Activated naive CD8-positive, alpha-beta T cell treated with anti-CD3 and anti-CD28 coated beads for 36 hours (primary cell): ENCODE measurements at regions not wholly inside any gene's neighbourhood (a gene's known extent, or its start where the extent isn't known, plus 50 kb on each side); places are given as distances from the start of the nearest gene placed in this dataset.
"Not testable (repeated sequence)": the region's sequence is repeated elsewhere in the genome, so short reads cannot be mapped to it uniquely, and the experiment has no call there.

Source experiments
- DNase-seq: peaks from one replicate; pipeline ENCODE4 v3.0.0; 2021
- H3K27ac Mint-ChIP-seq: one replicate; pipeline ENCODE4 v1.8.0; 2022; ENCODE audit warnings: mild to moderate bottlenecking, moderate library complexity, mixed read lengths
- H3K27me3 Mint-ChIP-seq: one replicate; pipeline ENCODE4 v1.8.0; 2022; ENCODE audit warnings: mild to moderate bottlenecking, mixed read lengths
- H3K36me3 Mint-ChIP-seq: one replicate; pipeline ENCODE4 v1.8.0; 2021; ENCODE audit warnings: mild to moderate bottlenecking, mixed read lengths
- H3K4me1 Mint-ChIP-seq: one replicate; pipeline ENCODE4 v1.8.0; 2021; ENCODE audit warnings: mixed read lengths
- H3K4me3 Mint-ChIP-seq: one replicate; pipeline ENCODE4 v1.8.0; 2022; ENCODE audit warnings: mild to moderate bottlenecking, moderate library complexity, mixed read lengths
- H3K9me3 Mint-ChIP-seq: one replicate; pipeline ENCODE4 v1.8.0; 2022; ENCODE audit warnings: mixed read lengths

GRCh38 chr1:192462616-192463015 is 113.0 kb upstream of the RGS1 start:
- no peaks in the 10 kb centered on the region for H3K36me3 Mint-ChIP-seq

GRCh38 chr1:192463661-192464060 is 111.9 kb upstream of the RGS1 start:
- Mint-ChIP-seq H3K27ac (no peak overlapping the region), H3K4me1 (no peaks in the 10 kb centered on the region), H3K27me3 (peaks cover 16% of the 10 kb centered on the region), H3K36me3 (no peaks in the 10 kb centered on the region), H3K4me3 (no peak overlapping the region), H3K9me3 (no peaks in the 10 kb centered on the region)
- DNase-seq: no peak

More at GRCh38 chr1:192462616-192463015, 113.0 kb upstream of the RGS1 start:
- H3K4me1 Mint-ChIP-seq: no peaks in the 10 kb centered on the region
- no peak for DNase-seq
- H3K27ac Mint-ChIP-seq: no peak overlapping the region
- no peak overlapping the region for H3K4me3 Mint-ChIP-seq
- H3K9me3 Mint-ChIP-seq: no peaks in the 10 kb centered on the region
- H3K27me3 Mint-ChIP-seq: peaks cover 16% of the 10 kb centered on the region

- not testable (repeated sequence) for H3K9me3 Mint-ChIP-seq, H3K4me3 Mint-ChIP-seq
- H3K27me3 Mint-ChIP-seq: peaks cover 25% of the 10 kb centered on the region
These were observed 110.4 kb upstream of the RGS1 start for GRCh38 chr1:192465221-192465620.

GRCh38 chr1:192474080-192474683 is 101.4 kb upstream of the RGS1 start:
- Mint-ChIP-seq H3K36me3 (no peaks in the 10 kb centered on the region), H3K4me1 (no peaks in the 10 kb centered on the region), H3K9me3 (no peaks in the 10 kb centered on the region), H3K4me3 (no peak overlapping the region), H3K27ac (no peak overlapping the region), H3K27me3 (peaks cover 6% of the 10 kb centered on the region)
- no peak for DNase-seq

More at GRCh38 chr1:192465221-192465620, 110.4 kb upstream of the RGS1 start:
- not testable (repeated sequence) for H3K27ac Mint-ChIP-seq, H3K4me1 Mint-ChIP-seq, DNase-seq, H3K36me3 Mint-ChIP-seq

- no peaks in the 10 kb centered on the region for H3K27me3 Mint-ChIP-seq
- no peaks in the 10 kb centered on the region for H3K36me3 Mint-ChIP-seq
- no peak overlapping the region for H3K4me3 Mint-ChIP-seq
- no peak overlapping the region for H3K27ac Mint-ChIP-seq
- no peaks in the 10 kb centered on the region for H3K9me3 Mint-ChIP-seq
- H3K4me1 Mint-ChIP-seq: no peaks in the 10 kb centered on the region
- DNase-seq: no peak
These were observed 100.2 kb upstream of the RGS1 start for GRCh38 chr1:192475329-192475728.

- H3K27ac Mint-ChIP-seq: no peak overlapping the region
- H3K4me3 Mint-ChIP-seq: no peak overlapping the region
- no peaks in the 10 kb centered on the region for H3K9me3 Mint-ChIP-seq
- H3K36me3 Mint-ChIP-seq: no peaks in the 10 kb centered on the region
- H3K4me1 Mint-ChIP-seq: no peaks in the 10 kb centered on the region
- no peaks in the 10 kb centered on the region for H3K27me3 Mint-ChIP-seq
- no peak for DNase-seq
These were observed 99.6 kb upstream of the RGS1 start for GRCh38 chr1:192475970-192476369.

- no peak for DNase-seq
- H3K4me1 Mint-ChIP-seq: no peaks in the 10 kb centered on the region
- no peaks in the 10 kb centered on the region for H3K36me3 Mint-ChIP-seq
- no peak overlapping the region for H3K27ac Mint-ChIP-seq
- no peaks in the 10 kb centered on the region for H3K27me3 Mint-ChIP-seq
- H3K4me3 Mint-ChIP-seq: no peak overlapping the region
- H3K9me3 Mint-ChIP-seq: no peaks in the 10 kb centered on the region
These were observed 98.7 kb upstream of the RGS1 start for GRCh38 chr1:192476802-192477298.

- H3K9me3 Mint-ChIP-seq: peaks cover 2% of the 10 kb centered on the region
- no peaks in the 10 kb centered on the region for H3K4me1 Mint-ChIP-seq
- no peaks in the 10 kb centered on the region for H3K36me3 Mint-ChIP-seq
- H3K4me3 Mint-ChIP-seq: no peak overlapping the region
- H3K27ac Mint-ChIP-seq: no peak overlapping the region
- no peak for DNase-seq
- H3K27me3 Mint-ChIP-seq: no peaks in the 10 kb centered on the region
These were observed 97.9 kb upstream of the RGS1 start for GRCh38 chr1:192477630-192478029.

GRCh38 chr1:192485692-192486436 is 89.7 kb upstream of the RGS1 start:
- Mint-ChIP-seq H3K4me1 (no peaks in the 10 kb centered on the region), H3K36me3 (peaks cover 2% of the 10 kb centered on the region), H3K4me3 (no peak overlapping the region), H3K9me3 (peaks cover 2% of the 10 kb centered on the region), H3K27me3 (peaks cover 9% of the 10 kb centered on the region), H3K27ac (no peak overlapping the region)
- no peak for DNase-seq

- H3K9me3 Mint-ChIP-seq: no peaks in the 10 kb centered on the region
- H3K4me3 Mint-ChIP-seq: no peak overlapping the region
- peaks cover 9% of the 10 kb centered on the region for H3K27me3 Mint-ChIP-seq
- DNase-seq: no peak
- peaks cover 2% of the 10 kb centered on the region for H3K36me3 Mint-ChIP-seq
- H3K27ac Mint-ChIP-seq: no peak overlapping the region
- no peaks in the 10 kb centered on the region for H3K4me1 Mint-ChIP-seq
These were observed 87.5 kb upstream of the RGS1 start for GRCh38 chr1:192488058-192488457.

- no peak overlapping the region for H3K4me3 Mint-ChIP-seq
- H3K27me3 Mint-ChIP-seq: peaks cover 6% of the 10 kb centered on the region
- DNase-seq: no peak
- no peaks in the 10 kb centered on the region for H3K4me1 Mint-ChIP-seq
- no peaks in the 10 kb centered on the region for H3K9me3 Mint-ChIP-seq
- no peak overlapping the region for H3K27ac Mint-ChIP-seq
- H3K36me3 Mint-ChIP-seq: no peaks in the 10 kb centered on the region
These were observed 86.5 kb upstream of the RGS1 start for GRCh38 chr1:192489047-192489446.

- Mint-ChIP-seq H3K4me3 (no peak overlapping the region), H3K9me3 (no peaks in the 10 kb centered on the region), H3K27ac (no peak overlapping the region), H3K4me1 (no peaks in the 10 kb centered on the region), H3K27me3 (peaks cover 5% of the 10 kb centered on the region), H3K36me3 (no peaks in the 10 kb centered on the region)
- DNase-seq: peak; percentile 5
These were observed 85.8 kb upstream of the RGS1 start for GRCh38 chr1:192489748-192490147.

GRCh38 chr1:192491804-192492554 is 83.6 kb upstream of the RGS1 start:
- Mint-ChIP-seq H3K27me3 (peaks cover 5% of the 10 kb centered on the region), H3K36me3 (no peaks in the 10 kb centered on the region), H3K4me1 (no peaks in the 10 kb centered on the region), H3K4me3 (no peak overlapping the region), H3K27ac (no peak overlapping the region), H3K9me3 (no peaks in the 10 kb centered on the region)
- DNase-seq: no peak

GRCh38 chr1:192493584-192493983 is 82.0 kb upstream of the RGS1 start:
- Mint-ChIP-seq H3K27me3 (no peaks in the 10 kb centered on the region), H3K4me3 (no peak overlapping the region), H3K27ac (no peak overlapping the region), H3K36me3 (no peaks in the 10 kb centered on the region), H3K4me1 (peaks cover 10% of the 10 kb centered on the region), H3K9me3 (peaks cover 2% of the 10 kb centered on the region)
- no peak for DNase-seq

GRCh38 chr1:192496369-192497056 is 79.1 kb upstream of the RGS1 start:
- H3K4me3 Mint-ChIP-seq: no peak overlapping the region
- H3K9me3 Mint-ChIP-seq: peaks cover 3% of the 10 kb centered on the region
- H3K27ac Mint-ChIP-seq: no peak overlapping the region
- H3K4me1 Mint-ChIP-seq: peaks cover 10% of the 10 kb centered on the region
- no peaks in the 10 kb centered on the region for H3K36me3 Mint-ChIP-seq
- H3K27me3 Mint-ChIP-seq: no peaks in the 10 kb centered on the region
- no peak for DNase-seq
